SU-DHL-6 (cell line): ENCODE measurements at regions not wholly inside any gene's neighbourhood (a gene's known extent, or its start where the extent isn't known, plus 50 kb on each side); places are given as distances from the start of the nearest gene placed in this dataset.

Experiments used
- H2AFZ ChIP-seq: fragments of 200-600 bp; sonication (generic); 2 replicates; pipeline ENCODE4 v1.6.1; 2014; ENCODE audit warnings: low read depth, mild to moderate bottlenecking, moderate library complexity, mixed read lengths, antibody characterized with exemption, low read length; ENCODE audit not compliant: severe bottlenecking
- H3F3A ChIP-seq: fragments of 200-600 bp; shearing (Covaris generic); 2 replicates; pipeline ENCODE4 v1.6.0; 2016; ENCODE audit warnings: antibody characterized with exemption, mild to moderate bottlenecking; ENCODE audit not compliant: insufficient read depth
- H3K27ac ChIP-seq: fragments of 200-600 bp; sonication (generic); 2 replicates; pipeline ENCODE4 v1.5.1; 2016; ENCODE audit warnings: low read depth, mild to moderate bottlenecking, low read length, moderate library complexity, mixed read lengths
- H3K27me3 ChIP-seq: fragments of 200-600 bp; sonication (generic), shearing (Covaris generic); 2 replicates; pipeline ENCODE4 v1.6.0; 2014; ENCODE audit warnings: mild to moderate bottlenecking, low read length
- H3K36me3 ChIP-seq: fragments of 200-600 bp; sonication (generic); 2 replicates; pipeline ENCODE4 v1.6.1; 2014; ENCODE audit warnings: mild to moderate bottlenecking, low read length, mixed read lengths
- H3K4me2 ChIP-seq: fragments of 300-600, 200-600 bp; shearing (Covaris generic), sonication (generic); 2 replicates; pipeline ENCODE4 v1.6.0; 2014; ENCODE audit warnings: low read length, low read depth, mild to moderate bottlenecking; ENCODE audit not compliant: poor library complexity, severe bottlenecking
- H3K4me3 ChIP-seq: fragments of 200-600 bp; sonication (generic); 2 replicates; pipeline ENCODE4 v1.5.1; 2014; ENCODE audit warnings: antibody characterized with exemption, low read length, mild to moderate bottlenecking, mixed read lengths; ENCODE audit not compliant: insufficient read depth, poor library complexity, severe bottlenecking
- H3K79me2 ChIP-seq: fragments of 200-600 bp; sonication (generic); 2 replicates; pipeline ENCODE4 v1.6.1; 2014; ENCODE audit warnings: mild to moderate bottlenecking, low read length, moderate library complexity; ENCODE audit not compliant: insufficient read depth
- H3K9ac ChIP-seq: fragments of 200-600 bp; sonication (generic); 2 replicates; pipeline ENCODE4 v1.7.0; 2014; ENCODE audit warnings: mild to moderate bottlenecking, low read length
- H3K9me2 ChIP-seq: fragments of 200-600 bp; sonication (generic); replicated peaks from 2 replicates; pipeline ENCODE4 v1.6.1; 2014; ENCODE audit warnings: low read length; ENCODE audit not compliant: insufficient read depth
- H3K9me3 ChIP-seq: fragments of 200-600 bp; sonication (generic); 2 replicates; pipeline ENCODE4 v1.6.1; 2014; ENCODE audit warnings: low read length, mixed read lengths; ENCODE audit not compliant: insufficient read depth
- H4K20me1 ChIP-seq: fragments of 200-600 bp; sonication (generic); 2 replicates; pipeline ENCODE4 v1.6.1; 2014; ENCODE audit warnings: low read depth, mild to moderate bottlenecking, antibody characterized with exemption, low read length, moderate library complexity, mixed read lengths
- CTCF ChIP-seq: fragments of 200-600 bp; sonication (generic); IDR thresholded peaks from one replicate; pipeline ENCODE4 v1.5.1; 2017; ENCODE audit warnings: antibody characterized with exemption, mild to moderate bottlenecking, low read length, moderate library complexity; ENCODE audit not compliant: insufficient read depth, poor library complexity, severe bottlenecking
- EZH2phosphoT487 ChIP-seq: fragments of 200-600 bp; sonication (generic), shearing (Covaris generic); conservative IDR thresholded peaks from 2 replicates; pipeline ENCODE4 v1.6.1; 2018; ENCODE audit warnings: mild to moderate bottlenecking, antibody characterized with exemption, low read length, moderate library complexity, mixed read lengths

GRCh38 chr7:40799-41750 is 151.3 kb upstream of the FAM20C start:
- no peak overlapping the region for H3K4me2 ChIP-seq
- no peaks in the 10 kb centered on the region for H3F3A ChIP-seq
- H2AFZ ChIP-seq: no peak overlapping the region

GRCh38 chr7:41917-42565 is 150.3 kb upstream of the FAM20C start:
- Histone ChIP-seq H3K27me3 (no peaks in the 10 kb centered on the region), H3K9me3 (no peaks in the 10 kb centered on the region), H3K27ac (no peak overlapping the region), H4K20me1 (no peaks in the 10 kb centered on the region), H3K4me3 (no peak overlapping the region), H3K79me2 (no peaks in the 10 kb centered on the region), H3K9ac (no peak overlapping the region), H3K9me2 (no peaks in the 10 kb centered on the region), H3F3A (no peaks in the 10 kb centered on the region), H3K4me2 (no peak overlapping the region), H2AFZ (no peak overlapping the region), H3K36me3 (no peaks in the 10 kb centered on the region)
- TF ChIP-seq CTCF (no peak), EZH2phosphoT487 (no peak)

More at GRCh38 chr7:40799-41750, 151.3 kb upstream of the FAM20C start:
- Histone ChIP-seq H3K79me2 (no peaks in the 10 kb centered on the region), H3K4me3 (no peak overlapping the region), H3K9me3 (no peaks in the 10 kb centered on the region), H3K27me3 (no peaks in the 10 kb centered on the region), H4K20me1 (no peaks in the 10 kb centered on the region), H3K36me3 (no peaks in the 10 kb centered on the region), H3K27ac (no peak overlapping the region), H3K9me2 (no peaks in the 10 kb centered on the region), H3K9ac (no peak overlapping the region)
- TF ChIP-seq EZH2phosphoT487 (no peak), CTCF (no peak)

GRCh38 chr7:43791-44540 is 148.4 kb upstream of the FAM20C start:
- no peaks in the 10 kb centered on the region for H4K20me1 ChIP-seq
- no peaks in the 10 kb centered on the region for H3K79me2 ChIP-seq
- no peak overlapping the region for H3K4me2 ChIP-seq
- H3K9me3 ChIP-seq: no peaks in the 10 kb centered on the region
- no peak overlapping the region for H2AFZ ChIP-seq
- no peak overlapping the region for H3K4me3 ChIP-seq
- H3K27ac ChIP-seq: no peak overlapping the region
- TF ChIP-seq CTCF: no peak
- TF ChIP-seq EZH2phosphoT487: no peak
- no peaks in the 10 kb centered on the region for H3K27me3 ChIP-seq
- H3K9me2 ChIP-seq: no peaks in the 10 kb centered on the region
- no peaks in the 10 kb centered on the region for H3K36me3 ChIP-seq
- no peak overlapping the region for H3K9ac ChIP-seq
- no peaks in the 10 kb centered on the region for H3F3A ChIP-seq
